ENCODE measurements at regions not wholly inside any gene's neighbourhood (a gene's known extent, or its start where the extent isn't known, plus 50 kb on each side); places are given as distances from the start of the nearest gene placed in this dataset.
"Not testable (repeated sequence)": the region's sequence is repeated elsewhere in the genome, so short reads cannot be mapped to it uniquely, and the experiment has no call there.

- H3K9me3 ChIP-seq (ENCODE audit: severe bottlenecking), result peaks cover 5% of the 10 kb centered on the region
- H3K36me3 ChIP-seq, result no peaks in the 10 kb centered on the region
- H3K27ac ChIP-seq, result no peak overlapping the region
- TF ChIP-seq CTCF (IDR thresholded peaks at IDR 0.05; ENCODE audit: low read depth, low read length), result no peak
- no peaks in the 10 kb centered on the region for H3K27me3 ChIP-seq (ENCODE audit: insufficient read depth, low read depth, severe bottlenecking)
- H3K4me3 ChIP-seq (ENCODE audit: low read depth, low read length), result no peak overlapping the region
- DNase-seq, result no peak
Observed at GRCh38 chr17:436571-436970, 84.0 kb upstream of the RPH3AL start.

- H3K36me3 ChIP-seq; H3K4me3 ChIP-seq (ENCODE audit: low read depth, low read length): not testable (repeated sequence)
Observed at GRCh38 chr17:432471-432870, 79.9 kb upstream of the RPH3AL start.

GRCh38 chr17:431494-431893, 78.9 kb upstream of the RPH3AL start:
- Histone ChIP-seq H3K27ac (no peak overlapping the region), H3K4me3 (ENCODE audit: low read depth, low read length) (no peak overlapping the region), H3K9me3 (ENCODE audit: severe bottlenecking) (peaks cover 6% of the 10 kb centered on the region), H3K27me3 (ENCODE audit: insufficient read depth, low read depth, severe bottlenecking) (no peaks in the 10 kb centered on the region), H3K36me3 (no peaks in the 10 kb centered on the region)
- DNase-seq, result no peak
- TF ChIP-seq CTCF (IDR thresholded peaks at IDR 0.05; ENCODE audit: low read depth, low read length), result no peak

More at GRCh38 chr17:432471-432870, 79.9 kb upstream of the RPH3AL start:
- DNase-seq; H3K27me3 ChIP-seq (ENCODE audit: insufficient read depth, low read depth, severe bottlenecking); H3K27ac ChIP-seq; H3K9me3 ChIP-seq (ENCODE audit: severe bottlenecking): not testable (repeated sequence)

- Histone ChIP-seq H3K4me3 (ENCODE audit: low read depth, low read length) (no peak overlapping the region), H3K27ac (no peak overlapping the region), H3K27me3 (ENCODE audit: insufficient read depth, low read depth, severe bottlenecking) (no peaks in the 10 kb centered on the region), H3K36me3 (no peaks in the 10 kb centered on the region), H3K9me3 (ENCODE audit: severe bottlenecking) (peaks cover 6% of the 10 kb centered on the region)
- no peak for DNase-seq
- TF ChIP-seq CTCF (IDR thresholded peaks at IDR 0.05; ENCODE audit: low read depth, low read length), result no peak
Observed at GRCh38 chr17:429589-429988, 77.0 kb upstream of the RPH3AL start.

- Histone ChIP-seq H3K36me3 (no peaks in the 10 kb centered on the region), H3K27ac (no peak overlapping the region), H3K9me3 (ENCODE audit: severe bottlenecking) (peaks cover 4% of the 10 kb centered on the region), H3K4me3 (ENCODE audit: low read depth, low read length) (no peak overlapping the region), H3K27me3 (ENCODE audit: insufficient read depth, low read depth, severe bottlenecking) (no peaks in the 10 kb centered on the region)
- no peak for TF ChIP-seq CTCF (IDR thresholded peaks at IDR 0.05; ENCODE audit: low read depth, low read length)
- DNase-seq, result no peak
Observed at GRCh38 chr17:428414-428813, 75.8 kb upstream of the RPH3AL start.

GRCh38 chr17:427891-428290, 75.3 kb upstream of the RPH3AL start:
- no peaks in the 10 kb centered on the region for H3K27me3 ChIP-seq (ENCODE audit: insufficient read depth, low read depth, severe bottlenecking)

More at GRCh38 chr17:427891-428290, 75.3 kb upstream of the RPH3AL start:
- DNase-seq, result no peak
- Histone ChIP-seq H3K27ac (no peak overlapping the region), H3K9me3 (ENCODE audit: severe bottlenecking) (peaks cover 4% of the 10 kb centered on the region), H3K36me3 (no peaks in the 10 kb centered on the region), H3K4me3 (ENCODE audit: low read depth, low read length) (no peak overlapping the region)
- TF ChIP-seq CTCF (IDR thresholded peaks at IDR 0.05; ENCODE audit: low read depth, low read length), result no peak
